Nephron progenitor cell (in vitro differentiated cells): ENCODE measurements at regions not wholly inside any gene's neighbourhood (a gene's known extent, or its start where the extent isn't known, plus 50 kb on each side); places are given as distances from the start of the nearest gene placed in this dataset.

Experiments used
- DNase-seq: peaks from one replicate; pipeline ENCODE4 v3.0.0; 2021
- H3K27ac Mint-ChIP-seq: 2 replicates; pipeline ENCODE4 v1.8.0; 2021; ENCODE audit warnings: mild to moderate bottlenecking, moderate library complexity, mixed read lengths
- H3K27me3 Mint-ChIP-seq: 2 replicates; pipeline ENCODE4 v1.8.0; 2021; ENCODE audit warnings: mild to moderate bottlenecking, low read depth, mixed read lengths; ENCODE audit not compliant: poor library complexity
- H3K36me3 Mint-ChIP-seq: 2 replicates; pipeline ENCODE4 v1.8.0; 2021; ENCODE audit warnings: low read depth, mixed read lengths
- H3K4me1 Mint-ChIP-seq: 2 replicates; pipeline ENCODE4 v1.8.0; 2021; ENCODE audit warnings: mixed read lengths
- H3K4me3 Mint-ChIP-seq: 2 replicates; pipeline ENCODE4 v1.8.0; 2021; ENCODE audit warnings: mild to moderate bottlenecking, moderate library complexity, mixed read lengths
- H3K9me3 Mint-ChIP-seq: 2 replicates; pipeline ENCODE4 v1.8.0; 2021; ENCODE audit warnings: mild to moderate bottlenecking, moderate library complexity, mixed read lengths
- TF ChIP-seq, protein P1 (sequence below): fragments of 200-600 bp; sonication (generic); IDR thresholded peaks from 2 replicates; pipeline ENCODE4 v1.5.0; 2021; ENCODE audit warnings: antibody characterized with exemption

DNA sequence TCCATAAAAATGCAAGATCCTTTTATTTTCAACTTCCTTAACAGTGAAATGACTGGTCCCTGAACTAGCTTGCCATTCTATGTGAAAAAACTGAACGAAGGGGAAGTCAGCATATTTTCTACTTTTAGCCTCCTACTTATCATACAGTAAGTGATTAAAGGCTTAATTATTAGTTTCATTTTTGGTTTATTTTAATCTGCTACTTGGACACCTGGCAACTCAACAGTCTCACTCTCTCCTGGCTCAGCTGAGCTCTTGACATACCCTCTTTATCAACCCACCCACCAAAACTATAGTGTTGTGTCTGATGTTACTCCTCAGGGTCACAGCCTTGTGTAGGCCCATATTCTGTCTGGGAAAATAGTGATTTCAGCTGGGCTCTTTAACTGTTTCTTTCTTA lies 86.2 kb upstream of the CPXCR1 start:
- no peaks in the 10 kb centered on the region for H3K4me1 Mint-ChIP-seq
- H3K9me3 Mint-ChIP-seq: no peaks in the 10 kb centered on the region
- no peaks in the 10 kb centered on the region for H3K36me3 Mint-ChIP-seq
- H3K4me3 Mint-ChIP-seq: no peak overlapping the region
- no peak for DNase-seq
- TF ChIP-seq, protein P1, sequence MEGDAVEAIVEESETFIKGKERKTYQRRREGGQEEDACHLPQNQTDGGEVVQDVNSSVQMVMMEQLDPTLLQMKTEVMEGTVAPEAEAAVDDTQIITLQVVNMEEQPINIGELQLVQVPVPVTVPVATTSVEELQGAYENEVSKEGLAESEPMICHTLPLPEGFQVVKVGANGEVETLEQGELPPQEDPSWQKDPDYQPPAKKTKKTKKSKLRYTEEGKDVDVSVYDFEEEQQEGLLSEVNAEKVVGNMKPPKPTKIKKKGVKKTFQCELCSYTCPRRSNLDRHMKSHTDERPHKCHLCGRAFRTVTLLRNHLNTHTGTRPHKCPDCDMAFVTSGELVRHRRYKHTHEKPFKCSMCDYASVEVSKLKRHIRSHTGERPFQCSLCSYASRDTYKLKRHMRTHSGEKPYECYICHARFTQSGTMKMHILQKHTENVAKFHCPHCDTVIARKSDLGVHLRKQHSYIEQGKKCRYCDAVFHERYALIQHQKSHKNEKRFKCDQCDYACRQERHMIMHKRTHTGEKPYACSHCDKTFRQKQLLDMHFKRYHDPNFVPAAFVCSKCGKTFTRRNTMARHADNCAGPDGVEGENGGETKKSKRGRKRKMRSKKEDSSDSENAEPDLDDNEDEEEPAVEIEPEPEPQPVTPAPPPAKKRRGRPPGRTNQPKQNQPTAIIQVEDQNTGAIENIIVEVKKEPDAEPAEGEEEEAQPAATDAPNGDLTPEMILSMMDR: no peak
- peaks cover 3% of the 10 kb centered on the region for H3K27me3 Mint-ChIP-seq
- no peak overlapping the region for H3K27ac Mint-ChIP-seq

DNA sequence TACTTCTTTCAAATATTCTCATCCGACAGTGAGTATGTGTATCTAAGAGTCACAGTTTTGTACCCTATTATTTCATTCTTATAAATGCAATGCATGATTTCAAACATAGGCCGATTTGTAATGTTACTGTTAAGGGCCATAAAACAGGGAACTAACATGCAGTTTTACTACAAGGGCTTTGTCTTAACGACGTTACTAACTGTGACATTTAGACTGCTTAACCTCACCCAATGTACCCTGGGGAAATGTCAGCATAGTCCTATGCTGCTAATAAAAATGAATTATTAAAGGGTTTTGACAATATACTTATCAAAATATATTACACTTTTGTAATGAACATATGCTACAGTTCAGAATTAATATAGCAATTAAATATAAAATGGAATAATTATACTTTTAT lies 74.8 kb upstream of the CPXCR1 start:
- Mint-ChIP-seq H3K4me3 (no peak overlapping the region), H3K4me1 (no peaks in the 10 kb centered on the region), H3K27ac (no peak overlapping the region), H3K9me3 (no peaks in the 10 kb centered on the region), H3K36me3 (no peaks in the 10 kb centered on the region), H3K27me3 (peaks cover 2% of the 10 kb centered on the region)
- TF ChIP-seq, protein P1: no peak
- DNase-seq: no peak
